Heart right ventricle (tissue), 16 donors: ENCODE measurements at regions not wholly inside any gene's neighbourhood (a gene's known extent, or its start where the extent isn't known, plus 50 kb on each side); places are given as distances from the start of the nearest gene placed in this dataset.

Source experiments
- ATAC-seq, 8 donors: fragments of 200-7000 bp; cut with Tn5 transposase; one replicate each; pipeline ENCODE4 v1.9.1; 2020; ENCODE audit warnings: mild to moderate bottlenecking in 8 of 8, moderate library complexity in 8 of 8, moderate number of reproducible peaks in 1 of 8
- DNase-seq, 2 donors: peaks; one replicate each; pipeline ENCODE4 v3.0.0-alpha.2; 2020
- H3K27ac ChIP-seq, 10 donors: fragments of 200-600 bp; sonication (generic) in 2 of 10; one replicate each; pipeline versions ENCODE4 v1.5.0 to v1.8.0; 2020 to 2022; ENCODE audit warnings: mild to moderate bottlenecking in 3 of 10
- H3K27me3 ChIP-seq, 7 donors: fragments of 200-600 bp; one replicate each; pipeline ENCODE4 v1.8.0; 2021 to 2022; ENCODE audit warnings: mild to moderate bottlenecking in 2 of 7
- H3K36me3 ChIP-seq, 9 donors: fragments of 200-600 bp; sonication (generic) in 1 of 9; one replicate each; pipeline versions ENCODE4 v1.5.0 to v1.8.0; 2020 to 2022; ENCODE audit warnings: mild to moderate bottlenecking in 2 of 9
- H3K4me1 ChIP-seq, 9 donors: fragments of 200-600 bp; sonication (generic) in 1 of 9; one replicate each; pipeline versions ENCODE4 v1.5.0 to v1.8.0; 2020 to 2022; ENCODE audit warnings: mild to moderate bottlenecking in 4 of 9
- H3K4me3 ChIP-seq, 10 donors: fragments of 200-600 bp; sonication (generic) in 2 of 10; one replicate each; pipeline versions ENCODE4 v1.5.0 to v1.8.0; 2020 to 2022; ENCODE audit warnings: mild to moderate bottlenecking in 7 of 10, moderate library complexity in 2 of 10
- H3K9me3 ChIP-seq, 11 donors: fragments of 200-600 bp in 10 of 11; sonication (generic) in 2 of 11; one replicate each; pipeline versions ENCODE4 v1.5.0 to v1.8.0; 2013 to 2022; ENCODE audit warnings: mild to moderate bottlenecking in 2 of 11, control low read depth in 1 of 11, moderate library complexity in 1 of 11
- CTCF ChIP-seq, 9 donors: fragments of 200-600 bp; sonication (generic) in 2 of 9; IDR thresholded peaks; one replicate each; pipeline versions ENCODE4 v1.5.0 to v1.8.0; 2021 to 2022; ENCODE audit warnings: antibody characterized with exemption in 9 of 9, mild to moderate bottlenecking in 5 of 9, moderate library complexity in 1 of 9
- WGBS, 2 donors: extraction: QIAGEN DNeasy Blood & Tissue Kit; methylation state at CpG; one replicate each; pipeline ENCODE4 v1.1.7; 2013; ENCODE audit warnings: inconsistent platforms in 1 of 2; 5-methylcytosine and 5-hydroxymethylcytosine counted together
- intact Hi-C, 10 donors: fragments of 100-400 bp; cut with DNase I; formaldehyde crosslinking; loops; one replicate each; pipeline versions ENCODE4 v1.11.1 to v1.14.2; 2022
- donor health status: Arrhythmogenic right ventricular cardiomyopathy.
- donor health status: ischemic (EF 13 %, LVEDD 7.1; RV severe dilation, severe dysfunction).
- donor health status: healthy with polysubstance abuse.
- donor health status: DM: no; HTN: yes; CAD: no.
- donor health status: DM: no; HTN: no; CAD: no.
- donor health status: ischemic (EF 25% LVEDD 6.9; RV normal size, moderate dysfunction).
- donor health status: ischemic (EF 25% LVEDD 5.7; RV mildly dilated, moderate dysfunction).
- donor health status: healthy.
- donor health status: DM: yes; HTN: yes; CAD: no.
- donor health status: Ischemic cardiomyopathy.
- donor health status: ischemic (EF 35%, LVEDD 5.7; RV mildly dilated, moderate dysfunction).
- donor health status: nonischemic (EF 11% LVEDD 7.7; RV severe dilation, severe dysfunction).
- donor health status: DM: yes; HTN: yes; CAD: no.
- donor health status: PGD.
- donor health status: ischemic (EF 29% LVEDD 5.4; RV normal size, mild dysfunction).
- donor health status: nonischemic (EF 23%, LVEDD 6.1; RV moderate dilation, normal function).

- H3K27me3 ChIP-seq: no peaks in the 10 kb centered on the region
- ATAC-seq (peak in 2 of 8 donors; percentile 26 to 42), DNase-seq (no peak)
- H3K4me3 ChIP-seq: no peak overlapping the region
- H3K9me3 ChIP-seq: no peaks in the 10 kb centered on the region
- intact Hi-C loops: no loop called here
- 78 to 84% methylated on average over 7 of the region's 7 CpGs for WGBS, 2 donors
- no peaks in the 10 kb centered on the region for H3K36me3 ChIP-seq
- H3K27ac ChIP-seq: no peak overlapping the region
- no peak for TF ChIP-seq CTCF (IDR thresholded peaks at IDR 0.05)
- peaks cover 5 to 26% (median 20%) of the 10 kb centered on the region in 9 donors for H3K4me1 ChIP-seq
Observed at GRCh38 chr6:156658966-156659821, 118.0 kb upstream of the ARID1B start.

GRCh38 chr6:156658186-156658965 is 118.8 kb upstream of the ARID1B start:
- WGBS, 2 donors: 18 to 29% methylated on average over 12 of the region's 12 CpGs
- no peaks in the 10 kb centered on the region for H3K36me3 ChIP-seq
- ATAC-seq: peak; percentile 58 to 92 (median 84)
- intact Hi-C loops: no loop called here
- H3K4me1 ChIP-seq: peaks cover 5 to 26% (median 20%) of the 10 kb centered on the region in 9 donors
- no peaks in the 10 kb centered on the region for H3K27me3 ChIP-seq
- no peak overlapping the region for H3K27ac ChIP-seq
- peak overlapping the region in 1 of 10 donors; percentile 1 for H3K4me3 ChIP-seq
- H3K9me3 ChIP-seq: no peaks in the 10 kb centered on the region
- no peak for TF ChIP-seq CTCF (IDR thresholded peaks at IDR 0.05)
- DNase-seq: peak in 1 of 2 donors; percentile 41

DNA sequence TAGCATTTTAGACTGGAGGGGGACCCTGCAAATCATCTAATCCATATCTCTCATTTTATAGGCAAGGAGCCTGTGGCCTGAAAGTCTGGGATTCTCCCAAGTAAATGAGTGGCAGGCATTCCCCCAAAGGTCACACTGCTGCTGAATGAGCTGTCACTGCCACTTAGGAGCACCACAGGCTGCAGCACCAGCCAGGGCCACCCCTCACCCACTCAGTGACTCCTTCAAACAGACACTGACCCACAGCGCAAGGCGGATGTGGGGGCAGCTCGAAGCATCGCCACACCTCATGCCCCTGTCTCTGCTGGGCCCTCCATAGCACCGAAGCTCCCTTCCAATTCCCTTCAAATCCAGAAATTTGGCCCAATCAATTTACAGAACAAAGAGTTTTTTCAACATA is 119.9 kb upstream of the ARID1B start:
- ATAC-seq (peak in 7 of 8 donors; percentile 36 to 90 (median 69)), DNase-seq (peak; percentile 11 to 28)
- H3K27ac ChIP-seq: peak overlapping the region in 1 of 10 donors; percentile 30
- no peak for TF ChIP-seq CTCF (IDR thresholded peaks at IDR 0.05)
- H3K36me3 ChIP-seq: no peaks in the 10 kb centered on the region
- 80 to 86% methylated on average over 5 of the region's 5 CpGs for WGBS, 2 donors
- H3K27me3 ChIP-seq: no peaks in the 10 kb centered on the region
- no peak overlapping the region for H3K4me3 ChIP-seq
- no peaks in the 10 kb centered on the region for H3K9me3 ChIP-seq
- intact Hi-C loops: no loop called here
- H3K4me1 ChIP-seq: peaks cover 5 to 26% (median 20%) of the 10 kb centered on the region in 9 donors
